ENCODE measurements at regions not wholly inside any gene's neighbourhood (a gene's known extent, or its start where the extent isn't known, plus 50 kb on each side); places are given as distances from the start of the nearest gene placed in this dataset.

GRCh38 chr5:29508131-29508530 is 1685.4 kb upstream of the CDH6 start:
- Histone ChIP-seq H3K79me1 (ENCODE audit: low read depth, low read length) (no peaks in the 10 kb centered on the region), H3K9ac (replicated peaks in 1 of 4; ENCODE audit: extremely low read depth in 1 of 4, low read depth in 3 of 4, low read length in 3 of 4) (no peak overlapping the region), H2AFZ (ENCODE audit: low read length) (no peak overlapping the region), H3K27ac (ENCODE audit: low read depth, low read length) (no peak overlapping the region), H3K56ac (replicated peaks; ENCODE audit: insufficient read length, low read depth, low read length) (no peak overlapping the region), H3K23ac (ENCODE audit: insufficient read length) (no peak overlapping the region), H4K91ac (replicated peaks; ENCODE audit: insufficient read length, low read length) (no peak overlapping the region), H2AK5ac (ENCODE audit: low read depth, low read length) (no peak overlapping the region), H2BK20ac (ENCODE audit: low read length) (no peak overlapping the region), H3K27me3 (replicated peaks in 1 of 4; ENCODE audit: control insufficient read depth in 3 of 4, extremely low read depth in 1 of 4, insufficient read depth in 3 of 4, low read length in 3 of 4) (no peaks in the 10 kb centered on the region), H2BK15ac (ENCODE audit: low read length) (no peak overlapping the region), H2BK120ac (replicated peaks; ENCODE audit: low read depth, low read length) (no peak overlapping the region), H3K4me3 (ENCODE audit: extremely low read depth in 1 of 4, insufficient read depth in 2 of 4, low read depth in 3 of 4, low read length in 4 of 4) (no peak overlapping the region), H3K79me2 (ENCODE audit: control insufficient read depth in 1 of 2, insufficient read depth in 2 of 2, low read length in 2 of 2) (no peaks in the 10 kb centered on the region), H4K8ac (ENCODE audit: extremely low read depth, insufficient read depth, low read length) (no peak overlapping the region), H3K18ac (ENCODE audit: extremely low read depth, low read length) (no peak overlapping the region), H2BK5ac (ENCODE audit: low read depth, low read length) (no peak overlapping the region), H3K14ac (ENCODE audit: insufficient read length) (no peak overlapping the region), H3K4ac (replicated peaks; ENCODE audit: insufficient read length, low read depth, low read length) (no peak overlapping the region), H3K23me2 (ENCODE audit: low read depth, low read length) (no peaks in the 10 kb centered on the region), H2BK12ac (ENCODE audit: low read depth, low read length) (no peak overlapping the region), H3K9me3 (ENCODE audit: insufficient read depth in 2 of 2, low read depth in 1 of 2, low read length in 1 of 2) (no peaks in the 10 kb centered on the region), H3K4me2 (ENCODE audit: insufficient read depth in 1 of 2, low read depth in 2 of 2, low read length in 2 of 2) (no peak overlapping the region), H4K5ac (ENCODE audit: insufficient read length, low read depth, low read length) (no peak overlapping the region), H4K20me1 (replicated peaks in 1 of 2; ENCODE audit: control insufficient read depth in 1 of 2, insufficient read depth in 2 of 2, low read length in 2 of 2) (no peaks in the 10 kb centered on the region), H3K36me3 (ENCODE audit: control insufficient read depth in 2 of 4, insufficient read depth in 4 of 4, low read length in 3 of 4) (no peaks in the 10 kb centered on the region), H3K4me1 (replicated peaks in 1 of 4; ENCODE audit: control insufficient read depth in 3 of 4, insufficient read depth in 4 of 4, low read length in 3 of 4) (no peaks in the 10 kb centered on the region)
- FAIRE-seq = no peak
- WGBS, 2 experiments (ENCODE audit: extremely low coverage in 1 of 2, insufficient coverage in 1 of 2, insufficient read length in 1 of 2, insufficient replicate concordance in 2 of 2, low coverage in 1 of 2, low lambda C conversion rate in 2 of 2, missing lambda C conversion rate in 1 of 2) = 96% methylated on average over 2 of the region's 2 CpGs; no CpG with 5 or more reads in 1 of the 2 experiments
- TF ChIP-seq CEBPB (IDR thresholded peaks at IDR 0.05; ENCODE audit: low read depth, low read length) (peak; percentile 87), EGR1 (IDR thresholded peaks at IDR 0.05; ENCODE audit: borderline replicate concordance, low read depth, low read length) (no peak)
- no peak for DNase-seq (ENCODE audit: low read depth in 1 of 2, low spot score in 2 of 2)
- POLR2A ChIA-PET (ENCODE audit: partially characterized antibody) = no interaction called here
- CTCF ChIA-PET (ENCODE audit: partially characterized antibody) = no interaction called here

Data from H1 (cell line).